Osteoblast (primary cell): ENCODE measurements at regions not wholly inside any gene's neighbourhood (a gene's known extent, or its start where the extent isn't known, plus 50 kb on each side); places are given as distances from the start of the nearest gene placed in this dataset.

ENCODE experiments used
- DNase-seq: peaks from one replicate; pipeline ENCODE4 v3.0.0; 2011; ENCODE audit warnings: low spot score, mixed read lengths; ENCODE audit not compliant: insufficient read length; ENCODE audit errors: missing footprints
- H2AFZ ChIP-seq: 2 replicates; pipeline ENCODE4 v1.6.0; 2011; ENCODE audit warnings: mild to moderate bottlenecking, low read length
- H3K27ac ChIP-seq: 2 replicates; pipeline ENCODE4 v1.5.1; 2011; ENCODE audit warnings: mild to moderate bottlenecking, low read depth, low read length, moderate library complexity
- H3K27me3 ChIP-seq: 2 replicates; pipeline ENCODE4 v1.6.0; 2012; ENCODE audit warnings: mild to moderate bottlenecking, control low read depth, inconsistent platforms, low read length, moderate library complexity; ENCODE audit not compliant: insufficient read depth
- H3K36me3 ChIP-seq: 2 replicates; pipeline ENCODE4 v1.5.1; 2011; ENCODE audit warnings: mild to moderate bottlenecking, low read length, control low read depth, moderate library complexity; ENCODE audit not compliant: insufficient read depth
- H3K4me1 ChIP-seq: 2 replicates; pipeline ENCODE4 v1.5.1; 2011; ENCODE audit warnings: mild to moderate bottlenecking, low read length, control low read depth, moderate library complexity; ENCODE audit not compliant: insufficient read depth
- H3K4me2 ChIP-seq: 2 replicates; pipeline ENCODE4 v1.6.0; 2011; ENCODE audit warnings: mild to moderate bottlenecking, low read length; ENCODE audit not compliant: insufficient read depth
- H3K4me3 ChIP-seq: fragments of 200-600 bp; sonication (generic); 3 replicates; pipeline ENCODE4 v1.5.1; 2012; ENCODE audit warnings: mild to moderate bottlenecking, low read length, inconsistent platforms; ENCODE audit not compliant: insufficient read depth
- H3K79me2 ChIP-seq: 2 replicates; pipeline ENCODE4 v1.6.0; 2012; ENCODE audit warnings: mild to moderate bottlenecking, low read length, control low read depth, inconsistent platforms; ENCODE audit not compliant: insufficient read depth
- H3K9me3 ChIP-seq: 2 replicates; pipeline ENCODE4 v1.5.1; 2011; ENCODE audit warnings: low read depth, low read length, control low read depth
- H4K20me1 ChIP-seq: 2 replicates; pipeline ENCODE4 v1.6.0; 2012; ENCODE audit warnings: mild to moderate bottlenecking, low read length, control low read depth; ENCODE audit not compliant: insufficient read depth
- TF ChIP-seq, protein P1 (sequence below): IDR thresholded peaks from 2 replicates; pipeline ENCODE4 v1.5.1; 2011; ENCODE audit warnings: mild to moderate bottlenecking, low read depth, low read length, moderate library complexity; ENCODE audit errors: extremely low read depth

DNA sequence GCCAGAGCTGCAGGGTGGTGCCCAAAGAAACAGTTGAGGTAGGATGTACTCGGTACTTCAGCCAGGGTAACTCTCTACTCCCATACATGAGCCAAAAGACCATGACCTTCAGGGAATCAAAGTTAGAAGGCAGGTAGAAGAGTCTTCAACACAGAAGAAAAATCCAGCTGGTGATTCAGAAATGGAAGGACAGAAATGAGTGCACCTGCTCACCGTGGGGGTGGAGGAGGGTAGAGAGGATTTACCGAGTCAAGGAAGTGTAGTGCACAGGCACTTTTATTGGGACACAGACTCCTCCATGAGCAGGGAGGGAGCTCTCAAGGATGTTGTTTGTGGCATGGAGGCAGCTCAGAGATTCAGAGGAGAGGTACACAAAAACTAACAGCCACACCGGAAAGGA, 330.3 kb upstream of the PRDM1 start:
- TF ChIP-seq, protein P1, sequence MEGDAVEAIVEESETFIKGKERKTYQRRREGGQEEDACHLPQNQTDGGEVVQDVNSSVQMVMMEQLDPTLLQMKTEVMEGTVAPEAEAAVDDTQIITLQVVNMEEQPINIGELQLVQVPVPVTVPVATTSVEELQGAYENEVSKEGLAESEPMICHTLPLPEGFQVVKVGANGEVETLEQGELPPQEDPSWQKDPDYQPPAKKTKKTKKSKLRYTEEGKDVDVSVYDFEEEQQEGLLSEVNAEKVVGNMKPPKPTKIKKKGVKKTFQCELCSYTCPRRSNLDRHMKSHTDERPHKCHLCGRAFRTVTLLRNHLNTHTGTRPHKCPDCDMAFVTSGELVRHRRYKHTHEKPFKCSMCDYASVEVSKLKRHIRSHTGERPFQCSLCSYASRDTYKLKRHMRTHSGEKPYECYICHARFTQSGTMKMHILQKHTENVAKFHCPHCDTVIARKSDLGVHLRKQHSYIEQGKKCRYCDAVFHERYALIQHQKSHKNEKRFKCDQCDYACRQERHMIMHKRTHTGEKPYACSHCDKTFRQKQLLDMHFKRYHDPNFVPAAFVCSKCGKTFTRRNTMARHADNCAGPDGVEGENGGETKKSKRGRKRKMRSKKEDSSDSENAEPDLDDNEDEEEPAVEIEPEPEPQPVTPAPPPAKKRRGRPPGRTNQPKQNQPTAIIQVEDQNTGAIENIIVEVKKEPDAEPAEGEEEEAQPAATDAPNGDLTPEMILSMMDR = no peak
- Histone ChIP-seq H3K27me3 (no peaks in the 10 kb centered on the region), H3K4me2 (no peak overlapping the region), H2AFZ (no peak overlapping the region), H3K9me3 (no peaks in the 10 kb centered on the region), H3K36me3 (no peaks in the 10 kb centered on the region), H3K4me3 (no peak overlapping the region), H3K79me2 (no peaks in the 10 kb centered on the region), H3K27ac (no peak overlapping the region), H4K20me1 (no peaks in the 10 kb centered on the region), H3K4me1 (peaks cover 14% of the 10 kb centered on the region)
- DNase-seq = no peak

DNA sequence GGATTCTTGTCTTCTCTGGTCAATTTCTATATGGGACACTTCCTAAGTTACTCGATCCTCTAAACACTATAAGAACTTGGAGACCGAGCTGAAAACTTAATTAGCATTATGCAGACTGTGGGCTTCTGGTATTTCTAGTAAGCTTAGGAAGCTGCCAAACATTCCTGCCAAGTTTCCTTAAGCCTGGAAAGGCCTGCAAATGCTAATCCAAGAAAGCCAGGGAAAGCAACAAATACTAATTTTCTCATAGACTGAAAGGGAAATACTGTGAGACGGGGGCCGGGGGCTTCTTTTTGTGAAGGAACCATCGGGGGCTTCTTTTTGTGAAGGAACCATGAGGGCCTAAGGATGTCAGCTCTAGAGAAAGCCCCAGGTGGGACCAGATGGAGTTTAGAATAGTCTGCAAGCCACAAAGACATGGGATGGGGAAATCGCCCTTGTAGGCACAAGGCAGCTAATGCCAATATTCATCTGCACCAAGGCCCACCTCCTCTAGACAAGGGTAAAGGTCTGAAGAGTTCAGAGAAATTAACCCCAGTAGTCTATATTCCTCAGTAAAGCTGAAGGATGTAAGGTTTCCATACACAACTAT, 332.4 kb upstream of the PRDM1 start:
- Histone ChIP-seq H4K20me1 (no peaks in the 10 kb centered on the region), H3K27me3 (no peaks in the 10 kb centered on the region), H3K36me3 (no peaks in the 10 kb centered on the region), H3K9me3 (no peaks in the 10 kb centered on the region), H3K4me1 (peaks cover 5% of the 10 kb centered on the region), H3K4me2 (no peak overlapping the region), H3K4me3 (no peak overlapping the region), H2AFZ (no peak overlapping the region), H3K79me2 (no peaks in the 10 kb centered on the region), H3K27ac (no peak overlapping the region)
- DNase-seq = no peak
- TF ChIP-seq, protein P1 = no peak

DNA sequence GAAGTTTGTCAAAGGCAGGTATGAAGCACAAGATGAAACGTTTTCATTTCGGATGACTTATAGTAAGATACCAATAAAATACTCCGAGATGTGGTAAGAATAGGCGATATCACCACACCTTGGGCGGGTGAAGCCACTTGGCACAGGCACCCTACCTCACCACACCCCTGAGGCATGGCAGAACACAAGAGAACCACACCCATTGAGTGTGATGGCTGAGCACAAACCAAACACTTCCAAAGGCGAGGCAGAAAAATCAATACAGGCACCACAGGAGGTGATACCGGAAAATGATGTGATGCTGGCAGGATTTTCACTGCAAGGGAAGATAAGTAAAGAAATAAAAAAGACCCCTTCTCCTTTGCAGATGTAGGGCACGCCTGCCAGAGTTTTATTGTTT, 332.9 kb upstream of the PRDM1 start:
- Histone ChIP-seq H3K4me2 (no peak overlapping the region), H3K4me3 (no peak overlapping the region), H3K4me1 (peaks cover 8% of the 10 kb centered on the region), H3K36me3 (no peaks in the 10 kb centered on the region), H3K9me3 (no peaks in the 10 kb centered on the region), H3K27me3 (no peaks in the 10 kb centered on the region), H3K79me2 (no peaks in the 10 kb centered on the region), H2AFZ (no peak overlapping the region), H4K20me1 (no peaks in the 10 kb centered on the region), H3K27ac (no peak overlapping the region)
- TF ChIP-seq, protein P1 = no peak
- no peak for DNase-seq

DNA sequence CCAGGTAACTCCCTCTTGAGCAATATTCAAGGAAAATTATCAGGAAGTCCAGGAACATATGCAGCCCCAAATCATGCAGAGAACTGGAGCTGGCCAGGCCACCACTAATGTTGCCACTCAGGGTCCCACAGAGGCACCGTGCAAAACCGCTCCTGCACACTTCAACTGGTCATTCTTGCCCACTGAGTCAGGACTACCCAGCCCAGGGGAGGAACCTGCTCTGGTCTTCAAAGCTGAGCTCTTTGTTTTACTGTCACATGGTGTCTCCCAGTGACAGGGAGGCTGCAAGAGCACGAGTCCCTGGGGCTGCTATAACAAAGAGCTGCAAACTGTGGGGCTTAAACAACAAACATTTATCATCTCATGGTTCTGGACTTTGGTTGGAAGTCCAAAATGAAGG, 336.0 kb upstream of the PRDM1 start:
- Histone ChIP-seq H3K27ac (no peak overlapping the region), H3K4me3 (no peak overlapping the region), H3K9me3 (no peaks in the 10 kb centered on the region), H4K20me1 (no peaks in the 10 kb centered on the region), H3K27me3 (no peaks in the 10 kb centered on the region), H3K79me2 (no peaks in the 10 kb centered on the region), H3K4me1 (peaks cover 8% of the 10 kb centered on the region), H3K36me3 (no peaks in the 10 kb centered on the region), H3K4me2 (no peak overlapping the region), H2AFZ (no peak overlapping the region)
- no peak for DNase-seq
- TF ChIP-seq, protein P1 = no peak
